ENCODE measurements at regions not wholly inside any gene's neighbourhood (a gene's known extent, or its start where the extent isn't known, plus 50 kb on each side); places are given as distances from the start of the nearest gene placed in this dataset.

GRCh38 chr2:83703598-83703997, 755.5 kb downstream of the SUCLG1 start:
- POLR2A ChIA-PET, result no interaction called here
- H3K27ac Mint-ChIP-seq, result no peak overlapping the region

DNA sequence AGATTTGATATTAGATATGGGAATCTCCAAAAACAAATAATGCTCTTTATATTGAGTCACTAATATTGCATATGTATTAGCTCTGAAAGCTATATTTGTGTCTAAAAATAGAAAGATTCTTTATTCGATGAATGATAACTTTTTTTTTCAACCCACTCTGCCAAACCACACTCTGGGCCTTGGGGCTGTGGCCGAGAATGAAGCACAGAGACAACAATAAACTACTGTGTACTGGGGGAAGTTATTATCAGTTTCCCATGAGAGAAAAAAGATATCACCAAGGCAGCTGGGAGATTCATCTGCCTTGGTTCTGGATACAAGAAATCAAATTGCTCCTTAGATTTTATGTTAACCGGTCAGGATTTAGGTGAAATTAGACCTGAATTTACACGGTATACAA, 762.2 kb downstream of the SUCLG1 start:
- H3K36me3 Mint-ChIP-seq, result no peaks in the 10 kb centered on the region
- peaks cover 0 to 8% (median 2%) of the 10 kb centered on the region in 9 donors for H3K9me3 Mint-ChIP-seq
- DNase-seq (no peak), ATAC-seq (no peak)
- no peaks in the 10 kb centered on the region for H3K4me1 Mint-ChIP-seq
- H3K27me3 Mint-ChIP-seq, result peaks cover 0 to 2% (median 0%) of the 10 kb centered on the region in 5 donors
- no peak overlapping the region for H3K27ac Mint-ChIP-seq
- POLR2A ChIA-PET, result no interaction called here
- no peak overlapping the region for H3K4me3 Mint-ChIP-seq

More at GRCh38 chr2:83703598-83703997, 755.5 kb downstream of the SUCLG1 start:
- no peaks in the 10 kb centered on the region for H3K4me1 Mint-ChIP-seq
- no peaks in the 10 kb centered on the region for H3K27me3 Mint-ChIP-seq
- H3K36me3 Mint-ChIP-seq, result no peaks in the 10 kb centered on the region
- no peak overlapping the region for H3K4me3 Mint-ChIP-seq
- ATAC-seq (no peak), DNase-seq (no peak)
- H3K9me3 Mint-ChIP-seq, result peaks cover 0 to 17% (median 0%) of the 10 kb centered on the region in 9 donors

DNA sequence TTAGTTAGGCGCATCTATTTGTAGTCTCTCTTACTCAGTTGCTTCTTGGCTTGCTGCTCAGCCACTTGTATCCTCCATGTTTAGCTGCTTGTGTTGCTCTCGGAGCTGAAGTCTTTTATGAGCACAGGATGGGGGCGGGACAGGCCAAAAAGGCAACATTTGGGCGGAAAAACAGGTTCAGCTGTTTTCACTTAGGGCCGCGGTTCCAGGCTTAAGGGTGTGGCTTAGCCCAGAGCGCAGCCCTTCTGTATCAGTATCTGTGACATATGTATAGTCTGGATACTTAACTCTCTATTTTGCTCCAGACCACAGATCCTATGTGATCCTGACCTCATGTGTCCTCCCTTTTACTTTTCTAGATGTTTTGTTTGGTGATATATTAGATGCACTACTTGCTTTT, 763.5 kb downstream of the SUCLG1 start:
- Mint-ChIP-seq H3K27ac (no peak overlapping the region), H3K4me3 (no peak overlapping the region), H3K4me1 (no peaks in the 10 kb centered on the region), H3K36me3 (no peaks in the 10 kb centered on the region), H3K9me3 (peaks cover 0 to 8% (median 2%) of the 10 kb centered on the region in 9 donors), H3K27me3 (peaks cover 0 to 2% (median 0%) of the 10 kb centered on the region in 5 donors)
- ATAC-seq (no peak), DNase-seq (no peak)
- POLR2A ChIA-PET, result no interaction called here

- Mint-ChIP-seq H3K27me3 (peaks cover 0 to 2% (median 0%) of the 10 kb centered on the region in 5 donors), H3K36me3 (no peaks in the 10 kb centered on the region), H3K4me3 (no peak overlapping the region), H3K4me1 (no peaks in the 10 kb centered on the region), H3K27ac (no peak overlapping the region), H3K9me3 (peaks cover 0 to 8% (median 2%) of the 10 kb centered on the region in 9 donors)
- DNase-seq (no peak), ATAC-seq (no peak)
- POLR2A ChIA-PET, result no interaction called here
Observed at GRCh38 chr2:83695037-83695436, 764.0 kb downstream of the SUCLG1 start.

DNA sequence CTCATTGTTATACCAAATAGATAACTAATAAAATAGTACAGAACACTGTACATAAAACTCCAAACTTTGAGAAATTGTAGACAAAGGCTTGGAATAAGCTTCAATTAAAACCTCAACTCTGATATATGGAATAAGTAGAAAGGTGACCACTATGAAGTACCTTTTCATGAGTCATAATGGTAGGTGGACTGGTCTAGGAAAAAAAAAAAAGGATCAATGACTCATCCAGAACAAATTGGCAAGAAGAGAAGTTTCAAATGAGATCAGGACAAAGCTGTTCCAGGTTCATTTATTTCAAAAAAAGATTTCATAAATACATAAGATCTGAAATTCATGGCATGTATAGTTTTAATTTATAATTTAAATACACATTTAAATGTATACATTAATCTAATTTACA, 769.7 kb downstream of the SUCLG1 start:
- H3K4me3 Mint-ChIP-seq, result no peak overlapping the region
- H3K4me1 Mint-ChIP-seq, result no peaks in the 10 kb centered on the region
- ATAC-seq, result no peak
- no peak overlapping the region for H3K27ac Mint-ChIP-seq
- no peak for DNase-seq
- peaks cover 0 to 2% (median 0%) of the 10 kb centered on the region in 5 donors for H3K27me3 Mint-ChIP-seq
- POLR2A ChIA-PET, result no interaction called here
- H3K36me3 Mint-ChIP-seq, result no peaks in the 10 kb centered on the region
- peaks cover 0 to 13% (median 0%) of the 10 kb centered on the region in 9 donors for H3K9me3 Mint-ChIP-seq

DNA sequence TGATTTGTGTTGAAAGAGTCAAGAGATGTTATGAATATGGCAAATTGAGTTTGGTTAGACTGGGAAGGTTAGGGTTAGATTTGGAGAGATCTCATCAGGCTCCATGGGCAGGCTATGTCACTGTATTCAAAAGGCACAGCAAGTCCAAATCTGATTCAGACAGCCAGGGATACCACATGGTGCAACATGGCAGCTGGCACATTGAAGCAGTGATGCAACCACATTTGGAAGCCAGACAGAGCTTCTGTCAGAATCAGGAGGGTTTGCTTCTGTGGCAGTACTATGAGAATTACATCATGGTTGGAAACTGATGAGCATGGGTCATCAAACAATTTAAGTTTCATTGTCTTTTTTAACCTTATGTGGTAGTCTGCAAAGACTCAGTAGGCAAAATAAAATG, 772.2 kb downstream of the SUCLG1 start:
- Mint-ChIP-seq H3K4me3 (no peak overlapping the region), H3K36me3 (no peaks in the 10 kb centered on the region), H3K9me3 (peaks cover 0 to 17% (median 0%) of the 10 kb centered on the region in 9 donors), H3K27me3 (no peaks in the 10 kb centered on the region), H3K27ac (no peak overlapping the region), H3K4me1 (no peaks in the 10 kb centered on the region)
- ATAC-seq, result no peak
- POLR2A ChIA-PET, result no interaction called here
- DNase-seq, result no peak

GRCh38 chr2:83674050-83674449, 785.0 kb downstream of the SUCLG1 start:
- POLR2A ChIA-PET, result no interaction called here
- ATAC-seq (no peak), DNase-seq (no peak)
- H3K4me3 Mint-ChIP-seq, result no peak overlapping the region
- peaks cover 0 to 14% (median 0%) of the 10 kb centered on the region in 3 donors for H3K36me3 Mint-ChIP-seq
- no peaks in the 10 kb centered on the region for H3K27me3 Mint-ChIP-seq
- no peak overlapping the region for H3K27ac Mint-ChIP-seq
- peaks cover 3 to 52% (median 16%) of the 10 kb centered on the region in 9 donors for H3K9me3 Mint-ChIP-seq
- H3K4me1 Mint-ChIP-seq, result no peaks in the 10 kb centered on the region

DNA sequence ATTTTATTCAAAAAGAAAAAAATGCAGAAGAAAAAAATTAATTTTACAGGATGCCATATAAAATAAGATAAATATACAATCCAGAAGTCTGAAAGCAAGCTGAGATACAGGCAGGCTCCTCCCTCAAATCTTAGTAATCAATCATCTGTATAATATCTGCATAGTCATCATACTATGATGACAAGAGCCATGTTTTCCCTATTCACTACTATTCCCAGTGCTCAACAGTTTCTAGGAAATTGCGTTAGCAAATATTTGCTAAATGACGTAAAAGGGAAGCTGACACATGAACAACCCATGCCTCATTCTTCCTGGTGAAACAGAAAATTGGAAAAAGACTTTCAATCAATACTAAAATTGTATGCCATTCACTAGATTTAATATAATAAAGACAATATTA, 793.2 kb downstream of the SUCLG1 start:
- no peaks in the 10 kb centered on the region for H3K4me1 Mint-ChIP-seq
- ATAC-seq, result no peak
- no peak overlapping the region for H3K4me3 Mint-ChIP-seq
- H3K9me3 Mint-ChIP-seq, result peaks cover 0 to 9% (median 2%) of the 10 kb centered on the region in 9 donors
- H3K27ac Mint-ChIP-seq, result no peak overlapping the region
- peaks cover 0 to 4% (median 0%) of the 10 kb centered on the region in 5 donors for H3K27me3 Mint-ChIP-seq
- no peak for DNase-seq
- POLR2A ChIA-PET, result no interaction called here
- no peaks in the 10 kb centered on the region for H3K36me3 Mint-ChIP-seq

DNA sequence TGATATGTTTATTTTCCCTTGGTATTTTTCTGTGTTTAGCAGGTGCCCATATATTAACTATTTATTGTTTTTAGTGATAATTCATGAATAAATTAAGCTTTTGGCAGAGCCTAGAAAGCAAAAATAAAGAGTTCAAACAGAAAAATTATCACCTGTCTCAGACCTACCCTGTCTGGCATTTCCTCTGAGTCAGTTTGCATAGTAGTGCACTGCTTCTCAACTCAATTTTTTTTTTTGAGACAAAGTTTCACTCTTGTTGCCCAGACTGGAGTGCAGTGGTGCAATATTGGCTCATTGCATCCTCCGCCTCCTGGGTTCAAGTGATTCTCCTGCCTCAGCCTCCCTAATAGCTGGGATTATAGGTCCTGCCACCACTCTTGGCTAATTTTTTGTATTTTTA, 793.9 kb downstream of the SUCLG1 start:
- ATAC-seq (no peak), DNase-seq (no peak)
- Mint-ChIP-seq H3K27me3 (peaks cover 0 to 4% (median 0%) of the 10 kb centered on the region in 5 donors), H3K27ac (no peak overlapping the region), H3K36me3 (no peaks in the 10 kb centered on the region), H3K4me1 (no peaks in the 10 kb centered on the region), H3K9me3 (peaks cover 0 to 9% (median 2%) of the 10 kb centered on the region in 9 donors), H3K4me3 (no peak overlapping the region)
- POLR2A ChIA-PET, result no interaction called here

DNA sequence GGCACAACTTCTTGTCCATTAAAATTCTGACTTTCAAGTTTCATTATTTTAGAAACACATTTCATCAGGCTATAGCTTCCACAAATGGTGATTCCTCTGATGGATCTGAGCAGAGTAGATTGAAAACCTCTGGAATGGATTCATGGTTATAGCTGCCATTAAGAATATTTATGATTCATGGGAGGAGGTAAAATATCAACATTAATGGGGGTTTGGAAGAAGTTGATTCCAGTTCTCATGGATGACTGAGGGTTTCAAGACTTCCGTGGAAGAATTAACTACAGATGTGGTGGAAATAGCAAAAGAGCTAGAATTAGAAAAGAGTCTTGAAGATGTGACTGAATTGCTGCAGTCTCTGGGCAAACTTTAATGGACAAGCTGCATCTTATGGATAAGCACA, 797.4 kb downstream of the SUCLG1 start:
- H3K27me3 Mint-ChIP-seq, result peaks cover 0 to 4% (median 0%) of the 10 kb centered on the region in 5 donors

DNA sequence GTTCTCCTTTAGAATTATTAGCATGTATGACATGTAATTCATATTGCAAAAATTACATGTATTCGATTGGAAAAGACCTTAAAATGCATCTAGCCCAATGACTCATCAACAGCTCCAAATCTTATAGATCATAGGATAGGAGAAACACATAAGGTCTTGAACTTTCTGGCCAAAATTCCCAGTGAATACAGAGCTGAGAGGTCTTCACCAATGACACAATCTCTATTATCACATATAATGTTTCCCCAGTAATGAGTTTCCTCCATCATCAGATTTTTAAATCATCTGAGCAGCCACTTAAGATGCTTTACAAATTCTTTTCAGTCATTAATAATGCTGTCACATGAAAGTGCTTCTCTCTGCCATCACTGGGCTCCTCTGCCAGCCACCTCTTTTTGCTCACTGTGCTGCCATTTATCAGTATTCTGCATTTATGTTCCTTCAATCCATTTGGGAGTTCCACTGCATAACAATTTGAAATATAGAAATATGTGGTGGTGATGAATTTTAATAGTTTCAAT, 804.9 kb downstream of the SUCLG1 start:
- ATAC-seq (no peak), DNase-seq (no peak)
- Mint-ChIP-seq H3K4me3 (no peak overlapping the region), H3K27me3 (no peaks in the 10 kb centered on the region), H3K9me3 (peaks cover 0 to 4% (median 0%) of the 10 kb centered on the region in 9 donors), H3K27ac (no peak overlapping the region), H3K4me1 (no peaks in the 10 kb centered on the region), H3K36me3 (no peaks in the 10 kb centered on the region)
- POLR2A ChIA-PET, result no interaction called here

More for the DNA sequence above, 797.4 kb downstream of the SUCLG1 start:
- H3K9me3 Mint-ChIP-seq, result peaks cover 0 to 9% (median 0%) of the 10 kb centered on the region in 9 donors
- no peak overlapping the region for H3K27ac Mint-ChIP-seq
- DNase-seq, result no peak
- H3K4me1 Mint-ChIP-seq, result no peaks in the 10 kb centered on the region
- POLR2A ChIA-PET, result no interaction called here
- no peak overlapping the region for H3K4me3 Mint-ChIP-seq
- no peak for ATAC-seq
- no peaks in the 10 kb centered on the region for H3K36me3 Mint-ChIP-seq

GRCh38 chr2:83650898-83651297, 808.2 kb downstream of the SUCLG1 start:
- Mint-ChIP-seq H3K9me3 (peaks cover 0 to 6% (median 0%) of the 10 kb centered on the region in 9 donors), H3K36me3 (no peaks in the 10 kb centered on the region), H3K4me1 (no peaks in the 10 kb centered on the region), H3K27me3 (no peaks in the 10 kb centered on the region), H3K27ac (no peak overlapping the region), H3K4me3 (no peak overlapping the region)
- ATAC-seq (no peak), DNase-seq (no peak)
- POLR2A ChIA-PET, result no interaction called here

DNA sequence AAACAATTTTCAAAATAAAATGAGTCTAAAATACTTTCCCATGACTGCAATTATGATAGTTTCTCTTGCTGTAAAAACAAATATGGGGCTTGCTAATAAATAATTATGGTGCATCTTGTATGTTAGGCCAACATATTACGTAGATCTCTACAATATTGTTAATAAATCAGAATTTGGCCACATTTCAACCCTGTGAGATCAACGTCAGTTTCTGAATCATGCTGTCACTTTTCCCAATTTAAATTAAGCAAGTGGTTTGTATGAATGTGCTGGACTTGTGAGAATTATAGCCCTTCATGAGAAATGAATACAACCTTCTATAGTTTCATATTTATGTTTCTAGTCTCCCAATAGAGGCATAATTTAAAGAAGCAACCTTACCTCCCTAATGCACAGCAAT, 808.9 kb downstream of the SUCLG1 start:
- Mint-ChIP-seq H3K9me3 (peaks cover 0 to 6% (median 0%) of the 10 kb centered on the region in 9 donors), H3K4me3 (no peak overlapping the region), H3K27ac (no peak overlapping the region), H3K4me1 (no peaks in the 10 kb centered on the region), H3K36me3 (no peaks in the 10 kb centered on the region), H3K27me3 (no peaks in the 10 kb centered on the region)
- no peak for DNase-seq
- POLR2A ChIA-PET, result no interaction called here
- no peak for ATAC-seq

DNA sequence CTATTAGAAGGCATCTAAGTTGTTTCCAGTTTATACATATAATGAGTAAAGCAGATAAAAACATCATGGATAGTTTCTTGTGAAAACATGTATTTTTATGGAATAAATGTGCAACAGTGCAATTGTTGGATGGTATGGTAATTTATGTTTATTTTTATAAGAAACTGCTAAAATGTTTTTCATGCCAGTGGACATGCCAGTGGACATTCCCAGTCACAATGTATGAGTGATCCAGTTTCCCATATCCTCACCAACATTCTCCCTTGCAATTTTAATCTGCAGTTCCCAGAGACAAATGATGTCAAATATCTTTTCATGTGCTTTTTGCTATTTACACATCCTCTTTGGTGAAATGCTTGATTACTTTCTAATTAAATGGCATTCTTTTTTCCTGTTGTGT, 818.6 kb downstream of the SUCLG1 start:
- H3K4me3 Mint-ChIP-seq, result no peak overlapping the region
- H3K27ac Mint-ChIP-seq, result no peak overlapping the region
- DNase-seq, result no peak
- no peak for ATAC-seq
- POLR2A ChIA-PET, result no interaction called here
- H3K36me3 Mint-ChIP-seq, result no peaks in the 10 kb centered on the region
- H3K9me3 Mint-ChIP-seq, result peaks cover 0 to 8% (median 2%) of the 10 kb centered on the region in 9 donors
- no peaks in the 10 kb centered on the region for H3K4me1 Mint-ChIP-seq
- H3K27me3 Mint-ChIP-seq, result peaks cover 0 to 3% (median 0%) of the 10 kb centered on the region in 5 donors

Data from naive thymus-derived CD8-positive, alpha-beta T cell (primary cell).